RWPE2 (cell line): ENCODE measurements at regions not wholly inside any gene's neighbourhood (a gene's known extent, or its start where the extent isn't known, plus 50 kb on each side); places are given as distances from the start of the nearest gene placed in this dataset.

Experiments used
- ATAC-seq: fragments of 200-7000 bp; cut with Tn5 transposase; 3 replicates; pipeline ENCODE4 v1.9.1; 2021; ENCODE audit warnings: low read depth
- DNase-seq: peaks from one replicate; pipeline ENCODE4 v3.0.0-alpha.2; 2020; ENCODE audit warnings: low spot score
- H3K27ac ChIP-seq: fragments of 450-650 bp; 2 replicates; pipeline ENCODE4 v1.5.1; 2017; ENCODE audit warnings: mild to moderate bottlenecking; ENCODE audit not compliant: poor library complexity, severe bottlenecking
- H3K27me3 ChIP-seq: fragments of 250-450 bp; sonication (Bioruptor Pico); 2 replicates; pipeline ENCODE4 v1.5.1; 2021; ENCODE audit warnings: mild to moderate bottlenecking, moderate library complexity; ENCODE audit not compliant: insufficient read depth, poor library complexity, severe bottlenecking
- H3K36me3 ChIP-seq: fragments of 250-450 bp; sonication (Bioruptor Pico); 2 replicates; pipeline ENCODE4 v1.5.1; 2020; ENCODE audit warnings: low read depth, mild to moderate bottlenecking, moderate library complexity
- H3K4me1 ChIP-seq: fragments of 250-450 bp; sonication (Bioruptor Pico); 2 replicates; pipeline ENCODE4 v1.5.1; 2021; ENCODE audit warnings: mild to moderate bottlenecking, moderate library complexity; ENCODE audit not compliant: insufficient read depth, poor library complexity, severe bottlenecking
- H3K4me3 ChIP-seq: fragments of 250-450 bp; sonication (Bioruptor Pico); 2 replicates; pipeline ENCODE4 v1.5.1; 2021; ENCODE audit warnings: mild to moderate bottlenecking, moderate library complexity; ENCODE audit not compliant: severe bottlenecking
- H3K9me3 ChIP-seq: fragments of 250-450 bp; sonication (Bioruptor Pico); 2 replicates; pipeline ENCODE4 v1.5.1; 2021; ENCODE audit warnings: mild to moderate bottlenecking, moderate library complexity; ENCODE audit not compliant: severe bottlenecking
- TF ChIP-seq, protein P1 (sequence below): fragments of 450-650 bp; IDR thresholded peaks from one replicate; pipeline ENCODE4 v1.5.1; 2017; ENCODE audit warnings: mild to moderate bottlenecking, moderate library complexity; ENCODE audit not compliant: poor library complexity, severe bottlenecking

DNA sequence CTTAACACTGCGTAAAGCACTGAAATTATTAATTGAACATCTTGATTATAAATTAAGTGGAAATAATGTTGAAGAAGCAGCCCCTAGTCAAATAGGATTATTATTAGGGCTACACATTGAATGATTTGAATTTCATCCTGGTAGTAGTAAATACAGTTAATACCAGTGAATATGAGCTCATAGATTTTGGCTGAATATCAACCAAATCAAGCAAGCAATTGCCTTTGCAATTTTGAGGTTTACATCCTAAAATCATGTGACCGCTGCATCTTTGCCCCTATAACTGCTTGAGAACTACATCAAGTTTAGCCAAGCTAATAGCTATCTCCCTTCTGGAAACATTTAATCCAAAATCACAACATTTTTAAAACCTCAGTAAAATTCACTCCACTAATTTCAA lies 801.2 kb upstream of the PIK3C3 start:
- H3K27ac ChIP-seq, result no peak overlapping the region
- DNase-seq (no peak), ATAC-seq (no peak)
- H3K36me3 ChIP-seq, result no peaks in the 10 kb centered on the region
- no peaks in the 10 kb centered on the region for H3K9me3 ChIP-seq
- H3K4me3 ChIP-seq, result no peak overlapping the region
- no peaks in the 10 kb centered on the region for H3K27me3 ChIP-seq
- TF ChIP-seq, protein P1, sequence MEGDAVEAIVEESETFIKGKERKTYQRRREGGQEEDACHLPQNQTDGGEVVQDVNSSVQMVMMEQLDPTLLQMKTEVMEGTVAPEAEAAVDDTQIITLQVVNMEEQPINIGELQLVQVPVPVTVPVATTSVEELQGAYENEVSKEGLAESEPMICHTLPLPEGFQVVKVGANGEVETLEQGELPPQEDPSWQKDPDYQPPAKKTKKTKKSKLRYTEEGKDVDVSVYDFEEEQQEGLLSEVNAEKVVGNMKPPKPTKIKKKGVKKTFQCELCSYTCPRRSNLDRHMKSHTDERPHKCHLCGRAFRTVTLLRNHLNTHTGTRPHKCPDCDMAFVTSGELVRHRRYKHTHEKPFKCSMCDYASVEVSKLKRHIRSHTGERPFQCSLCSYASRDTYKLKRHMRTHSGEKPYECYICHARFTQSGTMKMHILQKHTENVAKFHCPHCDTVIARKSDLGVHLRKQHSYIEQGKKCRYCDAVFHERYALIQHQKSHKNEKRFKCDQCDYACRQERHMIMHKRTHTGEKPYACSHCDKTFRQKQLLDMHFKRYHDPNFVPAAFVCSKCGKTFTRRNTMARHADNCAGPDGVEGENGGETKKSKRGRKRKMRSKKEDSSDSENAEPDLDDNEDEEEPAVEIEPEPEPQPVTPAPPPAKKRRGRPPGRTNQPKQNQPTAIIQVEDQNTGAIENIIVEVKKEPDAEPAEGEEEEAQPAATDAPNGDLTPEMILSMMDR, result no peak
- peaks cover 11% of the 10 kb centered on the region for H3K4me1 ChIP-seq

DNA sequence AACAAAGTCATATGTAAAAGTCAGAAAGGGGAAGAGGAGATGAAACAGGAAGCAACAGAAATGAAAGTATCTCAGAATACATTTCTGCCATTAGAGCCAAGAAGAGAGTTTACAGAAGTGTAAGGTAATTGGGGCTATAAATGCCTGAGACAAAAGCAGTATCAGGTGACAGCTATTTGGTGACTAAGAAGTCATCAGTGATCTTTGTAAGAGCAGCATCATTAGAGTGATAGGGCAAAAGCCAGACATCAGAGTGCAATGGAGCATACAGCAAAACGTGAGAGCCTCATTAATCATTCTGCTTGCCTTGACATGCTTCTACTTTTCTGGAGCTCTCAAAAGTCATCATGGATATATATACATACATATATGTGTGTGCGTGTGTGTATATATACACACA lies 804.7 kb upstream of the PIK3C3 start:
- Histone ChIP-seq H3K36me3 (no peaks in the 10 kb centered on the region), H3K27me3 (no peaks in the 10 kb centered on the region), H3K27ac (no peak overlapping the region), H3K4me3 (no peak overlapping the region), H3K4me1 (peaks cover 22% of the 10 kb centered on the region), H3K9me3 (no peaks in the 10 kb centered on the region)
- no peak for DNase-seq
- no peak for ATAC-seq
- TF ChIP-seq, protein P1, result no peak

DNA sequence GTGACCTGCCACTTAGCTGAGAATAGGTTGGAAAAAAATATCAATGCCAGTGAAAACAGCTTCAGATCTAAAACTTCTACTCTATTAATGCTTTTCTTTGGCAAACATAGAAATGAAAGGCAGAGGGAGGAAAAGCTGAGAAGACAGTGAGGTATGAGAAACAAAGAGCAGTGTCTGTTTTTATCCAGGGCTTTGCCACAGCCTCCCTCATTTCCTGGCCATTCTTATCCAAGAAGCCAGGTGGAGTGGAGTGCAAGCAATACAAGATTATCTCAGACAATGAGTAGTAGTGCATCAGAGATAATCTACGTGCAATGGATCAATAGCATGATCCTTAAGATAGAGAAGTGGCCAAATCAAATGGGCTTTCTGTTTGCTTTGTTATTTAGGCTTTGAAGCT lies 808.7 kb upstream of the PIK3C3 start:
- ATAC-seq, result no peak
- H3K27me3 ChIP-seq, result no peaks in the 10 kb centered on the region
- H3K4me1 ChIP-seq, result peaks cover 29% of the 10 kb centered on the region
- TF ChIP-seq, protein P1, result no peak
- no peaks in the 10 kb centered on the region for H3K9me3 ChIP-seq
- H3K36me3 ChIP-seq, result no peaks in the 10 kb centered on the region
- H3K4me3 ChIP-seq, result no peak overlapping the region
- H3K27ac ChIP-seq, result peak overlapping the region; percentile 78
- DNase-seq, result no peak

DNA sequence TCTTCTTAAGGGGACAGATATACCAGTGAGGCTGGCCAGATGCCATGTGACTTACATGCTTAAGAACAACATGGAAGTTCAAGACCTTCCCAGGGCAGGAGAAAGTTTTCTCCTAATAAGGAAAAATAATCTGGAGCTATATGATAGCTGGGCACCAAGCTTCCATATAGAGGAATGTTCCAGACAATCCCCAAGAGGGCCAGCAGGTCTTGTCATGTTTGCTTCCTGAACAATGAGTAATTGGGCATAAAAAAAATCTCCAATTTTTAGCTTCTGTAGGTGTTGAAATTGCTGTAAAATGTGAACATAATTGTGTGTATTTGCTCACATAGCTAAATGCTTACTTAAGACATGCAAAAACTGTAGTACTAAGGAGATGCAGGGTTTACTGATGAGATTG lies 809.5 kb upstream of the PIK3C3 start:
- Histone ChIP-seq H3K36me3 (no peaks in the 10 kb centered on the region), H3K27ac (peak overlapping the region; percentile 78), H3K27me3 (no peaks in the 10 kb centered on the region), H3K9me3 (no peaks in the 10 kb centered on the region), H3K4me1 (peaks cover 29% of the 10 kb centered on the region), H3K4me3 (no peak overlapping the region)
- TF ChIP-seq, protein P1, result no peak
- DNase-seq, result peak; percentile 67
- peak; percentile 91 for ATAC-seq

DNA sequence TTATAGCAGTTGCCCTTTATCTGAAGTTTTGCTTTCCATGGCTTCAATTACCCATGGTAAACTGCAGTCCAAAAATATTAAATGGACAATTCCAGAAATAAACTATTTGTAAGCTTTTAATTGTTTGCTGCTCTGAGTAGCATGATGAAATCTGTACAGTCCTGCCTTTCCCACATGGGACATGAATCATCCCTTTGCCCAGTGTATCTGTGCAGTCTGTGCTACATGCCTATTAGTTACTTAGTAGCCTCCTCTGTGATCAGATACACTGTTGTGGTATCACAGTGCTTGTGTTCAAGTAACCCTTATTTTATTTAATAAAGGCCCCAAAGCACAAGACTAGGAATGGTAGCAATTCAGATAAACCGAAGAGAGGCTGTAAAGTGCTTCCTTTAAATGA lies 810.6 kb upstream of the PIK3C3 start:
- Histone ChIP-seq H3K4me3 (no peak overlapping the region), H3K36me3 (no peaks in the 10 kb centered on the region), H3K9me3 (no peaks in the 10 kb centered on the region), H3K27me3 (no peaks in the 10 kb centered on the region), H3K27ac (peak overlapping the region; percentile 78), H3K4me1 (peaks cover 26% of the 10 kb centered on the region)
- TF ChIP-seq, protein P1, result no peak
- DNase-seq, result peak; percentile 26
- peak; percentile 92 for ATAC-seq
